ENCODE measurements at regions not wholly inside any gene's neighbourhood (a gene's known extent, or its start where the extent isn't known, plus 50 kb on each side); places are given as distances from the start of the nearest gene placed in this dataset.

DNA sequence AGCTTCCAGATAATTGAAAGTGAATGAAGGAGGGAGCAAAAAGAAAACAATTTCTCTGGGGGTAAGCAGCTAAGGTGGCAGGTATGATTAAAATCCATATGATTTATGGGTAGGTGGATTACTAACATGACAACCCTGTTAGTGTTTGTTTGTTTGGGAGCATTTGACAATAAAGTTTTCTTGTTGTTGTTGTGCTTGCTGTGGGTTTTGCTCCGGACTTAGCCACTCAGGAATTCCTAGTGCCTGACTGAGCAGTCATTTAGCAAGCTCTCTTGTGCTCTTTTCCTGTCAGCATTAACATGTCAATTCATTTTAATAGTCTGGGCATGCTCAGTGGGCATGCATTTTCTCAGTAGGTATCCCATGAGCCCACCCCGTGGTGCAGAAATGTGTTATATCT lies 674.8 kb upstream of the ZEB2 start:
- DNase-seq: no peak

DNA sequence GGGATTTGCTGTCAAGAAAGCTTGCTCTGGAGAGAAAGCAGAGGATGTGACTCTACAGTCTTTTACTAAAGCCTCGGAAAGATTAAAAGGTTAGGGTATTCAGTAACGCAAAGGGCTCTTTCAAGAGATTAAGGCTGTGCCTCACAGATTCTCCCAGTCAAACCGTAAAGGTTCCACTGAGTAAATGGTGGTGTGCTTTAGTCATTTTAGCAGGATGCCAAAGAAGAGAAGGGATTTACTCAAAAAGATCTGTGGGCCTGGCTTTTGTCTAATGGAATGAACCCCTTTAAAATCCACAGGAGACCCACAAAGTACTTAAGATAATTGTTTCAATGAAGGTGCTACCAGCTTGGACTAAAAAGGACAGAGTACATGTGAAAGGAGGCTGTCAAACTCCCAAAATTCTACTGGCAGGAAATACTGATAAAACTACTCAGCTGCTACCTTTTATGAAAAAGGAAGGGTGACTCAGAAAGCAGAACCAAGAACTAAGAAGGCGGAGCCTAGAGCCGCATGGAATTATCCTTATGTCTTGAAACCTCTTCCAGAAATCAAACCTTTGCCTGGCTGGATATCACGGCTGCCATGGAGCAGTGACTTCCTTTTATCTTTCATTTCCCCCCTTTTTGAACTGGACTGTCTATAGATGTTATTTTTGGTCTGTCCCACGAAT lies 670.2 kb upstream of the ZEB2 start:
- peak; percentile 38 for DNase-seq

DNA sequence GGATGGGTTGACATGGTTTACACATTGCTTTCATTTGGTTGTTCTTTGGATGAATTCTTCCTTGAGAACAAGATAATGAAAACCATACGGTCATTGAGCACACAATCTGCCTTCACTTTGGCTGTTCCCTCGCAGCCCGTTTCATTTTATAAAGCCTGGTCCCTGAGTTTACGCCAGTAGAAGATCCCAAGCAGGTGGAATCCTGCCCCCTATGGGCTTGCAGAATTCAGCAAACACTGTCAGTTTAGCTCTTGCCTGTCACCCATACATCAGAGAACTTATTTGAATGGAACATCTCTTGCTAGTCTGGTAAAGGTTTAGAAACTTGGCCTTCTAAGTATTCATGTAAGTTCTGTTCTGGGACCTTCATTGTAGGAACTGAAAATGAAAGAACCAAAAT lies 666.4 kb upstream of the ZEB2 start:
- DNase-seq: peak; percentile 46

DNA sequence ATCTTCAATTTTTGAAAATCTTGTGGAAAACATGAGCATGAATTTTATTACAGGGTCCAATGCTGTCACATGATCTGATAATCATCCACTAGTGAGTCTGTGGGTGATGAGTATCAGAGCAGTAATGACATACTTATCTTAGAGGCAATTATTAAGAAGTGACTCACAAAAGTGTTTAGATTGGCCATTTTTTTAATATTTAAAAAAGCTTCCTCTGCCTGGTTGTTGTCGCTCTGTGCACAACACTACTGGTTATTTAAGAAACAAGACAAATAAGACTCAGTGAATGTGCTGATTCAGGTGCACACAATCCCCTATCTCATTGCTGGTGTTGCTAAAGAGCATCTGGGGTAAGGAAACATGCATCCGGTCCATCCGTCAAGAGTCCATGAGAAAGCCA lies 665.8 kb upstream of the ZEB2 start:
- DNase-seq: peak; percentile 61

DNA sequence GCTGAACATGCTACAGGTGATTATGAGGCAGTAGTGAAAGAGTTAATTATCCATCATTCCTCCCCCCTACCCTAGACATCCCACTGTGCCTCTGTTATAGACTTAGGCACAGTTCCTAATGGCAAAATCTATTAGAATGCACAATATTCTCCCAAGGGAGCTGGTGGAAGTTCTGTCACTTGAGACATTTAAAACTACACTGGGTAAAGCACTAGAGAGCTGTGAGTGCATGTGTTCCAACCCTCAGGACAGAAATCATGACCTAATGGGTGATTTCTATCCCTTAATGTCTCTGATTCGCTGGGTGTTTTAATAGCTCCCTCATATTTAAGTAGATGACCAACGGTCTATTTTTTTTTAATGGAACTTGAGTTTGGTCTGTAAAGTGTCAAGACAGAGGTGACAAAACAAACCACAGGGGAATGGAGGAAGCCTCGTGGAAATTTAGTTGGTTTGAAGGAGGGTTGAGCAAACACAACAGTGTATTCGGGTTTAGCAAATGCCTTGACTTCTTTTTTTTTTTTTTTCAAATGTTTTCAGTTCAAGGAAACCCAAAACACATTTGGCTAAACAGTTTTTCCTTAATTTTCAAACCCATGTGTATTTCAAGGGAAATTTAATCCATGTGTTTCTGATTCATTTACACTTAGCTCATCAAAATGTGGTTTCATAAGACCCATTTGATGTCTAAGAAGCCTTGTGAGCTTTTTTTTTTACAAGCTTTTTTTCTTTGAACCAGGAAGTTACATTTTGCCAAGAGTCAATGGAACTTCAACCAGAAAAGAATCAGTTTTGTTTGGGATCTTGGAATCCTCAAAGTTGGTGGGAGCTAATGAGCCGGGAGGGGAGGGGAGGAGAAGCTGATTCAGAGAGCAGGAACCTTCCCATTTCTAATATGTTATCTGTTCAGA lies 665.1 kb upstream of the ZEB2 start:
- peak; percentile 77 for DNase-seq

DNA sequence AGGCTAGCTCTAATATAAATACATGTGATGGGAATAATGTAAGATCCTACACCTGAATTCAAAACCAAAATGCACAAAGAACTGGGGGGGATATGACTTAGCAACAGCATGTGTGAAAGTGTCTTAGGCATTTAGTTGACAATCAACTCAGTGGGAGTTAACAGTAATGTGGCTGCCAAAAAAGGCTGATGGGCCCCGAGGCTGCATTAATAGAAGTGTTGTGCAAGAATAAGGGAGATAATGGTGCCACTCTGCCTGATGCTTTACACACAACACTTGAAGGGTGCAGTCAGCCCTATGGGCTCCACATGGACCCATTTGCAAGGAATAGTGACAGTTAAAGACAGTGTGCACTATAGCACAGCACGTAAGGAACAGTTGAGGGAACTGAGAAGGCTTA lies 649.4 kb upstream of the ZEB2 start:
- DNase-seq: no peak

DNA sequence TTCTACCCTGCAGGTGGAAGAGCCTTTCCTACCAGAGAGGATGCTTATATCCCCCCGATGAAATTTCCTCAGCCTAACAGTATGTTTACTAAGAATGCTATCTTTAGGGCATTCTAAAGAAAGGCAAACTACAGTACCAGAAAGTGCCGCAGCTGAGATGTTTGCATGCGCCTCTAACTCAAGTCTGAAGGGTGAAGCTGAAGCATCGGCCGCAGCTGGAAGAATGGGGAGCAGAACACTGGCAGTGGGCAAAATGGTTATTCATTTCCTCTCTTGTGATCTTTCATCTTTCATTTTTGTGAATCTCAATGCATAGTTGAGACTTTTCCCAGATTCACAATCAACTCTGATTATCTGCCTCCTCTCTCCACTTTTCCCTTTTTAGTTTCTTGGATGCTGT lies 648.2 kb upstream of the ZEB2 start:
- no peak for DNase-seq

DNA sequence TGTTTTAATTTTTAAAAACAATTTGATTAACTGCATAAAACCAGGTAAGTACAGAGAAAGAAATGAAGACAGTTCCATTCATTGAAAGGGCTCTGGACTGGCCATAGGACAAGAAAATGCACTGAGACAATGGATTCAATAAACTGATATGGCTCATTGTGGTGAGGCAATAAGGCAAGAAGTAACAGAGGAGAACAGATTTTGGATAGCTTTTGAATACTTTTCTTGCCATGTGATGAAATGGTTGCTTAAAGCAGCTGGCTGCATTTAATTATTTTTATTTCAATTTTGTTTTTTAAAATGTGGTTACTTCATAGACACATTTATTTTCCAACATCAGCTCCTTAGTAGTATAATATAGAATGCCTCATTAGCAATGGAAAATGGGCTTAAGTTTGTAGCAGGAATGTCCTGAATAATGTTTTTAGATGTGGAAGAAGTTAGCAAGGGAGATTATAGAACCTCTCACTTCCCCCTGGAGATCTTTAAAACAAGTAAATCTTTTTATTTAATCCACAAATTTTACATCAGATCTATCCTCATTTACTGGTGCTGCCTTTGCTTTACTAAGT lies 646.9 kb upstream of the ZEB2 start:
- no peak for DNase-seq

DNA sequence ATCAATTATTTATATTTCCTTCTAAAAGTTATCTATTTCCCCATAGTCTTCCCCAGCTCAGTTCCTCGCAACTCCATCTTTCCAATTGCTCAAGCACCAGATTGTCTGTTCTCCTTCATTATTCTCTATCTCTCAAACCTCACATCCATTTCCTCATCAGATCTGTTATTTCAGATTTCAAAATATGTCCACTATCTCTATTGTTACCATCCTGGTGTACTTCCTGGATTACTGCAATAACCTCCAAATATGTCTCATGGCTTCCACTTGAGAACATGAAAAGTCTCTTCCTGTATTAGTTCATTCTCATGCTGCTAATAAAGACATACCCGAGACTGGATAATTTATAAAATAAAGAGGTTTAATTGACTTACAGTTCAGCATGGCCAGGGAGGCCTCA lies 641.7 kb upstream of the ZEB2 start:
- DNase-seq: no peak

DNA sequence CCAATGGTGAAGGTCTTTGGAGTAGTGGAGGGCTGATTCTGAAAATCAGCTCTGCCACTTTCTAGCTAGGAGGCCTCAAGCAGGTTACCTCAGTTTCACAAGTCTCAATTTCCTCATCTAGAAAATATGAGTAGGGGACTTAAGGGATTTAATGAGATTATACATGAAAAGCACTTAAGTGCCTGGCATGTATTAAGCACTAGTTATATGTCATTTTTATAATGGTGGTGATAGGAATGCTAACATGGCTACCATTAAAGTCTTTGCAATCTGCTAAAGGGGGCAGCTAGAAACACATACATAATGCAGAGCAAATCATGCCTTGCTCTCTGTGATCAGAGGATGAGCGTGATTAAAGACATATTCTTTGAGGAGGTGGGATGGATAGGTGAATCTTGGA lies 640.9 kb upstream of the ZEB2 start:
- no peak for DNase-seq

DNA sequence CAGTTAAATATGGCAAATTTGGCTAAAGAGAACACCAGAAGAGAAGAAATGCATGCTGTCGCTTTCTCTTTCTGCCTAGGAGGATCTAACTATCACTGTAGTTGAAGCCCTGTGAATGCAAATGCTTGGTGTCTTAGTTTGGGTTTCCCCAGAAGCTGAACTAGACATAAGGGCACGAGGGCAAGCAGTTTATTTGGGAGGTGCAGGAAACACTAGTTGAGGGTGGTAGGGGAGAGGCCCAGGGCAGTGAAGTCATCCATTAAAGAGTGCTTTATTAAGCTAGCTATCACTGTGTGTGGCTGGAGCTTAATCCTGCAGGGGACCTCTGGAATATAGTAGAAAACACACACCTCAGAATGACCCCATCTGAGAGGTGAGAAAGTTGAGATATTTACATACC lies 639.8 kb upstream of the ZEB2 start:
- DNase-seq: no peak

DNA sequence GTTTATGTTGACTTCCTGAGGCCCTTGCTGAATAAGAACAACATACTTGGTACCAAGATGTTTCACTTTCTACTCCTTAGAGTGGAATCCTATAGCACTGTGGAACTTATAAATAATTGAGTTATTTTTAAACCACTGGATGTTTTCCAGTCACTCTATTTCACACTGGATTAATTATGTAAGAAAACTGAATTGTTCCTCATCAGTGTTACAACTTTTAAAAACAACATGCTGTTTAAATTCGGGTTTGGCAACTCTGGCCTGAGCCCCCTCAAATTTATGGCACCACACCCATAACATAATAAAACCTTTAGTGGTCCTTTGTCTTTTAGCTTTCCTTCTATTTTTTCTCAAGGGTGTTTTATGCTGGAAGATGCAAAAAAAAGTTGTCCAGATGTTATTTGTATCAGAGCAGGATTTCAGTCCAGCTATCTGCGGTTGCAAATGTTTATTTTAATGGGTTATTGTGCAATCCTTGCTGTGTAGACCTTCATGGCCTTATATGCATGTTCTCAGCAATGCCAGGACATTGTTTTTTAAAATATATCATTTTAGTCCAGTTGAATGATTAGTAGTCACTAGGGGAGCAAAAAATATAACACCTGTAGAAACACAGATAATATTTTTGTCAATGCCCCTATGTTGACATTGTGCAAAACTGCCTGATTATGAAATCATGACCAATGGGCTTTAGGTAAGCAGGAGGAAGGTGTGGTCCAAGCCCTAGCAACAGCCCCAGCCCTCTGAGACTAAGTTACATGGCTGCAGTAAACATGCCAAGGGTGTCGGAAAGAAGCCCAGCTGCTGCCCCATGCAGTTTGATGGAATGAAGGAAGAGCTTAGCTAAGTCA lies 638.0 kb upstream of the ZEB2 start:
- DNase-seq: peak; percentile 69

DNA sequence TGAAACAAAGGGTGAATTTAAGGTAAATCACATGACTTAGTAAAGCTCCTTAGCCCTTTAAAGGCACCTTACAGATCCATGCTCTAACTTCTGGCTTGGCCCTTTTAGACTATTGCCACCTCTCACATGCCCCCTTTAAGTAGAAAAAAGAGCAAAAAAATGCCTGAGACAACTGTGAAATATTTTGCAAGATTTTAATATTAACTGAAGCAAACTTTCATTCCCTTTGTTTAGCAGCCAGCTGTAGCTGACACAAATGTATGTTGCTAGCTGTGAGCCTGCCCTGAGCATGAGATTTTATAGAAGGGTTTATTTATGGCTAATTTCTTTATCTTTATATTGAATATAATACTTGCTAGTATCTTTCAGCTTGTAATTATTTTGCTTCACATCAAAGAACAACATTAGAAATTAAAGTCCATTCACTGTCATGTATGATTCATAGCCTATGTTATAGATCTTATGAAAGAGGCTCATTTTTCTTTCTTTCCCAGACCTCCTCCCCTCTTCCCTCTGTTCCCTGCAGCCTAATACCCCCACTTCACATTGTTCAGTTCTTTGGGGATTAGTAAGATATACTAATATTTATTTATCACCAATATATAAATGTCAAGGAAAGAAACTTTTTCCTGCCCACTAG lies 637.2 kb upstream of the ZEB2 start:
- no peak for DNase-seq

DNA sequence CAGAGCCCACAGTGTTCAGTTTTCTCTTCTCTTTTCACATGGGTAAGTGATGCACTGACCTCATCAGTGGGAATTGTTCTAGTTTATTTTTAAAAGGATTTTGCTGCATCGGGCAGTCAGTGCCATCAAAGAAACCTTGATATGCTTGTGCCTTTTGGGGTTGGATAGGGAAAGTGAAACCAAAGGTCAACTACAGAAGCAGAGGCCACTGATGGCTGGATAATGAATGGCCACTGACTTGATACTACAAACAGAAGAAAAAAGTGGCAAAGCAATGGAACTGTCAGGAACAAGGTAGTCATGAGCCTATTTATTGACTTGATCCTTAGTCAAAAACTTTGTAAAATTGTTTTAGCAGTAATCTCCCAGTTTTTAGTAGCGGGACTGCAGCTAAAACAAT lies 636.3 kb upstream of the ZEB2 start:
- DNase-seq: no peak

DNA sequence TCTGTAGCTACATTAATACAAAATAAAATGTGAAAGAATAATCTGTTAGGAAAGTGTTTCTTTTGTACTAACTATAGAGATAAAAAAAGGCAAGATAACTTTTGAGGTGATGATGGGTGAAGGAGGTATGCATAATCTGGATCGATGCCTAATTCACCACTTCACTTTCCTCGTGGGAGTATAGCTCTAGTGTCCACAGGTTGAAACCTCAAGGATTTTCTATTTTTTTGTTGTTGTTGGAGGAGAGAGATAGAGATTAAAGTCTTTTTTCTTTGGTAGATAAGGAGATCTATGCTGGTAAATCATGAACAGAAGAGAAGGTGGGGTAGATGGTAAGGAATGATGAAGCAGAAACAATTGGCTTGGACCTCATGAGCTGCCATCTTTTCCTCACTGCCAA lies 635.3 kb upstream of the ZEB2 start:
- DNase-seq: no peak

DNA sequence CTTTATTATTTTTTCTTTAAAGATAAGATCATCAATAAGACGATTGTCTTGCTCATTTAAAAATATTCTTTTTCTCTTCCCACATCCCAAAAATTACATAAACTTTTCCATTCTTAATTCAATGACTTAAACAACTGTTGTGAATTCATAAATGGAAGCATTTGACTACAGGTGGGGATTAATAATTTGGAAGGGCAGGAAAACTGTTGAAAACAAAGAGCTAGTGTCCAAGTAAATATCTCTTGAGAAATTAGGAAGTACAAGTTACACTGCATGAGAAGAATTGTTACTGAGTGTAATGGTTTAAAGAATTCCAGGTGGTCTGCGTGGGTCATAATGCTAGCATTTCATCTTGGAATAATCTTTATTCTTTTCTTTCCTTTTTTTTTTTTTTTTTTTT lies 634.8 kb upstream of the ZEB2 start:
- DNase-seq: no peak

DNA sequence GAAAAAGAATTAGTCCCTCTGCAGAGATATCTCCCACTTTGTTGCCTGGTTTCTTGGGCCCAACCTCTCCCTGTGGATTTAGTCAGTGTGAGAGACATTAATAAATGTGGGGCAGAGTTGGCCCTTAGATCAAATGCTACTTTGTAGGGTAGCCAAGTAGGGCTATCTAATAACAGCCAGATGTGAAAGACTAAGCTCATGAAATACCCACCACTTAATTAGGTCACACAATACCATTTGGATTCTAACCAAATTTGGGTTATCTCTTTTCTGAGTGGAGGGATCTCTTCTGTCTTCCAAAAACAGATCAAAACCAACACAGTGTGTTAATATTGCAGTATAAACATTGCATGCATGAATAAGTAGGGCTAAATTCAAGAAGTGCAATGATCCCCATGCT lies 626.8 kb upstream of the ZEB2 start:
- DNase-seq: no peak

DNA sequence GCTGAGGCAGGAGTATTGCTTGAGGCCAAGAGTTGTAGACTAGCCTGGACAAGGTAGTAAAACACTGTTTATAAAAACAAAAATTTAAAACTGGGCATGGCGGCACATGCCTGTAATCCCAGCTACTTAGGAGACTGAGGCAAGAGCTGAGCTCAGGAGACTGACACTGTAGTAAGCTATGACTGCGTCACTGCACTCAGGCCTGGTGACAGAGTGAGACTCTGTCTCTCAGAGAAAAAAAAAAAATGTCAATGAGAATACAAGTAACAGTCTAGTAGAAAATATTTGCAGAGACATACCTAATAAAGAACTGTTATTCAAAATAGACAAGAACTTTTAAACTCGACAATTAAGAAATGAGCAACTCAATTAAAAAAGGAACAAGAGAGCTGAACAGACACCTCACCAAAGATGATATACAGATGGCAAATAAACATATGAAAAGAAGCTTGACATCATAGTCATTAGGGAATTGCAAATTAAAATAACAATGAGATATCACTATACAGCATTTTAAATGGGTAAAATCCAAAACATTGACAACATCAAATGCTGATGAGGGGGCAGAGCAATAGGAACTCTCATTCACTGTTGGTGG lies 624.3 kb upstream of the ZEB2 start:
- no peak for DNase-seq

DNA sequence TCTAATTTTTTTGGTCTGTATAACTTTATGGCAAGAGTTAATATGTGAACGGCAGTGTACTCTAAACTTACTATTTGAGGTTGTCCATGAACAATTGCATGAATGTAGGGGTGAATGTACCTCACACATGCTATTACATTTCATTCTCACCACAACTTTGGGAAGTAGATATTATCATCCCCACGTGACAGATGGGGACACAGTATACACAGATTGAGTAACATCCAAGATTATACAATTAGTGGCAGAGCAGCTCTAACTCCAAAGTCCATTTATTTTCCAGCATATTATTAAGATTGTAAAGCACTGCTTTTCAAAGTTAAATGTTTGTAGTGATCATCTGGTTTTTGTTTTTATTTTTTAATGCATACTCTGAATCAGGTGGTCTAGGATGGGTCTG lies 622.1 kb upstream of the ZEB2 start:
- DNase-seq: no peak

DNA sequence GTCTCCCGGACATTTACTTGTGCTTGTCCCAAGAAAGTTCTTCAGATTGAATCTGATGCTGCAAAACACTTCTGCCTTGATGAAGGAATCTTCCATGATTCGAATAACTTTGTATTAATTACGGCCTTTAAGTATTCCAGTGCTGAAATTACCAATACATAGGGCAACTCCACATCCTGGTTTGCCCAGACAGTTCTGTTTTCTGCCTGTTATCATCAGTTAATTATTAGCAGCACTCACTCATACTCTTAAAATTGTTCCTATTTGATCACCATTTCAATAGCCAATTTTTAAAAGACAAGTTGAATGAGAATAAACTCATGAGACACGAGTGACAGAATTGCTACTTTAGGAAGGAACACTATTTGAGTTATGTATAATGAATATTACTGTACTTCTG lies 620.7 kb upstream of the ZEB2 start:
- DNase-seq: no peak

DNA sequence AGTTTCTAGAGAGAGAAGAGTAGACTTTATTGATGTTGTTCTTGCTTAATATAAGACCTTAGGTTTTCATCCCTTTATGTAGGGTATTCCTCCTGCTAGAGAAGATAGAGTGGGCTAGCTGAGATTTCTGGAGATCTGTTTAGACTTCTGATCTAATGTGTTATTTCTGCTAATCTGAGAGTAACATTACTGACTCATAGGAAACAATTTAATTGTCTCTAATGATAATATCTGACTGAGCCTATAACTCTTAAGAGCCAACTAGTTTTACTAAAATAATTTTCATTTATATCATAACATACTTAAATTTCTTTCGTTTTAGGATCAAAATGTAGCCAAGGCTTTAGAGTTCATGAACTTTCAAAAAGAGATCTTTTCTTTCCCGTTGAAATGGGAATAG lies 618.7 kb upstream of the ZEB2 start:
- no peak for DNase-seq

DNA sequence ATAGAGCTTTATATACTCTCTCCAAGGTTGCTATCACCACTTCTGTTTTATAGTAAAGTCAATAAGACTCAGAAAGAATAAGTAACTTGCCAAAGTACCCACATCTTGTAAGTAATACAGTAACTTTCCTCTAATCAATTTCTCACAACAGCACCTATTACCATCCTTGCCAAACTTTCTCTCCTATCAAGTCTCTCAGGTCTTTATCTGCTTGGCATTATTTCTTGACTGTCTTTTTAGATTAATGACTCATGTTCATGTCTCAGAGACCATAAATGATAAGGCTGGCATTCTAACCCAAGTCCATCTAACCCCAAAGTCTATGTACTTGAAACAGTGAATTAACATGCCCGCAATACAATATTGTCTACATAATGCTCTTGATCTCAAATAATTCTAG lies 618.0 kb upstream of the ZEB2 start:
- DNase-seq: no peak

Data from fibroblast of skin of right biceps (primary cell).